ENCODE measurements at regions not wholly inside any gene's neighbourhood (a gene's known extent, or its start where the extent isn't known, plus 50 kb on each side); places are given as distances from the start of the nearest gene placed in this dataset.
"Not testable (repeated sequence)": the region's sequence is repeated elsewhere in the genome, so short reads cannot be mapped to it uniquely, and the experiment has no call there.

- DNase-seq (ENCODE audit: low spot score) (no peak), ATAC-seq (ENCODE audit: low FRiP score) (no peak)
- TF ChIP-seq CTCF (IDR thresholded peaks at IDR 0.05) = no peak
These were observed 235.2 kb downstream of the BCL11B start for GRCh38 chr14:99036611-99037293.

- not testable (repeated sequence) for ATAC-seq (ENCODE audit: low FRiP score); DNase-seq (ENCODE audit: low spot score)
These were observed 234.7 kb downstream of the BCL11B start for GRCh38 chr14:99037326-99037725.

GRCh38 chr14:99037777-99038430 lies 234.1 kb downstream of the BCL11B start:
- ATAC-seq (ENCODE audit: low FRiP score) (no peak), DNase-seq (ENCODE audit: low spot score) (no peak)
- TF ChIP-seq CTCF (IDR thresholded peaks at IDR 0.05) = no peak

- ATAC-seq (ENCODE audit: low FRiP score) (no peak), DNase-seq (ENCODE audit: low spot score) (no peak)
- TF ChIP-seq CTCF (IDR thresholded peaks at IDR 0.05) = no peak
These were observed 233.6 kb downstream of the BCL11B start for GRCh38 chr14:99038431-99038820.

GRCh38 chr14:99039331-99040041 lies 232.5 kb downstream of the BCL11B start:
- TF ChIP-seq CTCF (IDR thresholded peaks at IDR 0.05) = no peak
- no peak for ATAC-seq (ENCODE audit: low FRiP score)
- DNase-seq (ENCODE audit: low spot score) = no peak

- no peak for TF ChIP-seq CTCF (IDR thresholded peaks at IDR 0.05)
- ATAC-seq (ENCODE audit: low FRiP score) = no peak
- DNase-seq (ENCODE audit: low spot score) = no peak
These were observed 231.9 kb downstream of the BCL11B start for GRCh38 chr14:99040052-99040451.

GRCh38 chr14:99040711-99041110 lies 231.3 kb downstream of the BCL11B start:
- no peak for TF ChIP-seq CTCF (IDR thresholded peaks at IDR 0.05)
- DNase-seq (ENCODE audit: low spot score) (no peak), ATAC-seq (ENCODE audit: low FRiP score) (no peak)

All from omental fat pad (tissue), 3 donors.